HepG2 (cell line): ENCODE measurements at regions not wholly inside any gene's neighbourhood (a gene's known extent, or its start where the extent isn't known, plus 50 kb on each side); places are given as distances from the start of the nearest gene placed in this dataset.

Experiments
- ATAC-seq: fragments of 200-7000 bp; cut with Tn5 transposase; 3 replicates; pipeline ENCODE4 v1.9.1; 2020; ENCODE audit warnings: mild to moderate bottlenecking, moderate library complexity
- BruUV-seq: library from RNA; stranded (reverse); fragments of 400-500 nt; replicated peaks from 2 replicates; lab custom pipeline; 2021; lab: Mats Ljungman, UMichigan
- CTCF ChIA-PET: fragments of 300-600 bp; formaldehyde crosslinking; extraction: SDS; loops from one replicate; lab custom pipeline; 2021; ENCODE audit warnings: low total read pairs, inconsistent platforms, low intra/inter-chr PET ratio; lab: Yijun Ruan, JAX
- POLR2A ChIA-PET: fragments of 350-600 bp; sonication (Branson Sonifier 250); formaldehyde crosslinking; loops from one replicate; lab custom pipeline; 2020; ENCODE audit warnings: antibody characterized with exemption, inconsistent platforms; lab: Yijun Ruan, JAX
- DNase-seq: peaks from one replicate; pipeline ENCODE4 v3.0.0-alpha.2; 2015; ENCODE audit warnings: low spot score
- FAIRE-seq: peaks from 3 replicates; lab custom pipeline; 2011; peaks lifted over from hg19 to GRCh38; lab: Jason Lieb, UNC
- H2AFZ ChIP-seq: one replicate; pipeline ENCODE4 v1.6.1; 2011; ENCODE audit warnings: low read length, inconsistent platforms
- H3K27ac ChIP-seq: fragments of 300-600 bp; 3 replicates; pipeline ENCODE4 v1.8.0; 2011; ENCODE audit warnings: mixed run types, mild to moderate bottlenecking, mixed read lengths, low read length, inconsistent platforms; ENCODE audit not compliant: insufficient read depth; ENCODE audit errors: extremely low read length
- H3K27me3 ChIP-seq, 2 experiments: fragments of 200-600 bp in 1 of 2; 2 replicates in 1 of 2; 3 replicates in 1 of 2; pipeline versions ENCODE4 v1.6.0 to v1.8.0; 2011; ENCODE audit warnings: low read length in 2 of 2, mild to moderate bottlenecking in 2 of 2, moderate library complexity in 2 of 2, inconsistent platforms in 1 of 2; ENCODE audit not compliant: insufficient read depth in 2 of 2, control insufficient read depth in 1 of 2
- H3K36me3 ChIP-seq, 2 experiments: fragments of 200-600 bp in 1 of 2; replicated peaks in 1 of 2; 2 replicates in 1 of 2; 3 replicates in 1 of 2; pipeline versions ENCODE4 v1.5.1 to v1.8.0; 2011; ENCODE audit warnings: low read length in 2 of 2, inconsistent platforms in 1 of 2; ENCODE audit not compliant: insufficient read depth in 2 of 2, control insufficient read depth in 1 of 2
- H3K4me1 ChIP-seq: 2 replicates; pipeline ENCODE4 v1.5.1; 2012; ENCODE audit warnings: low read length, inconsistent platforms; ENCODE audit not compliant: insufficient read depth
- H3K4me2 ChIP-seq: 2 replicates; pipeline ENCODE4 v1.6.0; 2011; ENCODE audit warnings: low read depth, low read length, inconsistent platforms
- H3K4me3 ChIP-seq, 3 experiments: fragments of 200-600 bp in 1 of 3; sonication (generic), shearing (Covaris generic) in 1 of 3; replicated peaks in 1 of 3; 2 replicates each; pipeline ENCODE4 v1.5.1; 2011 to 2016; ENCODE audit warnings: low read length in 3 of 3, inconsistent platforms in 2 of 3, low read depth in 2 of 3, mild to moderate bottlenecking in 2 of 3, control low read depth in 1 of 3, mixed read lengths in 1 of 3; ENCODE audit not compliant: insufficient read depth in 1 of 3
- H3K79me2 ChIP-seq: one replicate; pipeline ENCODE4 v1.6.1; 2011; ENCODE audit warnings: low read length, inconsistent platforms; ENCODE audit not compliant: insufficient read depth
- H3K9ac ChIP-seq: 2 replicates; pipeline ENCODE4 v1.6.0; 2011; ENCODE audit warnings: mild to moderate bottlenecking, low read depth, low read length, inconsistent platforms; ENCODE audit not compliant: insufficient read depth
- H3K9me3 ChIP-seq: 2 replicates; pipeline ENCODE4 v1.5.1; 2012; ENCODE audit warnings: mild to moderate bottlenecking, low read length
- H4K20me1 ChIP-seq: 2 replicates; pipeline ENCODE4 v1.6.0; 2011; ENCODE audit warnings: inconsistent platforms, mild to moderate bottlenecking, low read length, moderate library complexity; ENCODE audit not compliant: insufficient read depth
- ATF6 ChIP-seq: sonication (generic); formaldehyde crosslinking; conservative IDR thresholded peaks from 2 replicates; pipeline ENCODE4 v1.4.0; 2020; ENCODE audit warnings: missing genetic modification reagents
- CENPT ChIP-seq: sonication (generic); formaldehyde crosslinking; IDR thresholded peaks from 2 replicates; pipeline ENCODE4 v1.8.0; 2022; ENCODE audit warnings: low read depth, mild to moderate bottlenecking, moderate library complexity, missing genetic modification reagents
- FOXJ3 ChIP-seq: sonication (generic); formaldehyde crosslinking; IDR thresholded peaks from 2 replicates; pipeline ENCODE4 v1.4.0; 2020; ENCODE audit warnings: missing genetic modification reagents, mild to moderate bottlenecking, borderline replicate concordance
- HHEX ChIP-seq: IDR thresholded peaks from 2 replicates; pipeline ENCODE4 v1.6.1; 2016; ENCODE audit warnings: control low read depth
- ISX ChIP-seq: sonication (generic); formaldehyde crosslinking; conservative IDR thresholded peaks from 2 replicates; pipeline ENCODE4 v1.5.0; 2020; ENCODE audit warnings: missing genetic modification reagents
- MAFK ChIP-seq, 2 experiments: IDR thresholded peaks in 1 of 2; conservative IDR thresholded peaks in 1 of 2; 2 replicates each; pipeline ENCODE4 v1.6.1; 2011; ENCODE audit warnings: improper control_type of control experiment in 2 of 2, low read length in 2 of 2
- PRMT3 ChIP-seq: sonication (generic); formaldehyde crosslinking; IDR thresholded peaks from 2 replicates; pipeline ENCODE4 v1.8.1; 2022; ENCODE audit warnings: low read depth, mild to moderate bottlenecking, moderate library complexity, missing genetic modification reagents, borderline replicate concordance
- SOX6 ChIP-seq, 2 experiments: fragments of 450-650 bp in 1 of 2; sonication (generic) in 1 of 2; formaldehyde crosslinking in 1 of 2; IDR thresholded peaks; 2 replicates each; pipeline versions ENCODE4 v1.4.0 to v1.6.1; 2017 to 2020; ENCODE audit warnings: antibody characterized with exemption in 1 of 2, mild to moderate bottlenecking in 1 of 2, missing genetic modification reagents in 1 of 2
- SSRP1 ChIP-seq: IDR thresholded peaks from 2 replicates; pipeline ENCODE4 v1.6.1; 2016; ENCODE audit warnings: control low read depth
- ZFAT ChIP-seq: sonication (generic); formaldehyde crosslinking; conservative IDR thresholded peaks from 2 replicates; pipeline ENCODE4 v1.8.1; 2023; ENCODE audit warnings: missing genetic modification reagents, inconsistent platforms
- ZNF281 ChIP-seq: sonication (generic); formaldehyde crosslinking; IDR thresholded peaks from 2 replicates; pipeline ENCODE4 v1.4.0; 2020; ENCODE audit warnings: missing genetic modification reagents, borderline replicate concordance
- ZNF331 ChIP-seq: sonication (generic); formaldehyde crosslinking; IDR thresholded peaks from 2 replicates; pipeline ENCODE4 v1.4.0; 2020; ENCODE audit warnings: missing genetic modification reagents
- ZNF562 ChIP-seq: sonication (generic); formaldehyde crosslinking; IDR thresholded peaks from 2 replicates; pipeline ENCODE4 v1.8.0; 2022; ENCODE audit warnings: missing genetic modification reagents, borderline replicate concordance
- ZNF597 ChIP-seq: sonication (generic); formaldehyde crosslinking; IDR thresholded peaks from 2 replicates; pipeline ENCODE4 v1.5.0; 2020; ENCODE audit warnings: missing genetic modification reagents
- ZNF878 ChIP-seq: sonication (generic); formaldehyde crosslinking; IDR thresholded peaks from 2 replicates; pipeline ENCODE4 v1.8.1; 2023; ENCODE audit warnings: mild to moderate bottlenecking, missing genetic modification reagents, moderate library complexity
- in situ Hi-C: cut with HindIII; loops from 2 replicates; pipeline ENCODE4 v1.10.0; 2017; ENCODE audit warnings: low pct_unique_long_range_greater_than_20kb; ENCODE audit not compliant: extremely low pct_ligation_motif_present
- intact Hi-C: fragments of 100-400 bp; cut with micrococcal nuclease; formaldehyde crosslinking; loops from one replicate; pipeline ENCODE4 v1.10.0; 2022; ENCODE audit not compliant: unreplicated experiment
- TF ChIP-seq, protein P1 (sequence below): sonication (generic); formaldehyde crosslinking; IDR thresholded peaks from 2 replicates; pipeline ENCODE4 v1.5.0; 2020; ENCODE audit warnings: mild to moderate bottlenecking, missing genetic modification reagents
- TF ChIP-seq, protein P2 (sequence below): sonication (generic); formaldehyde crosslinking; IDR thresholded peaks from 2 replicates; pipeline ENCODE4 v1.4.0; 2020; ENCODE audit warnings: mild to moderate bottlenecking, low read depth, missing genetic modification reagents

DNA sequence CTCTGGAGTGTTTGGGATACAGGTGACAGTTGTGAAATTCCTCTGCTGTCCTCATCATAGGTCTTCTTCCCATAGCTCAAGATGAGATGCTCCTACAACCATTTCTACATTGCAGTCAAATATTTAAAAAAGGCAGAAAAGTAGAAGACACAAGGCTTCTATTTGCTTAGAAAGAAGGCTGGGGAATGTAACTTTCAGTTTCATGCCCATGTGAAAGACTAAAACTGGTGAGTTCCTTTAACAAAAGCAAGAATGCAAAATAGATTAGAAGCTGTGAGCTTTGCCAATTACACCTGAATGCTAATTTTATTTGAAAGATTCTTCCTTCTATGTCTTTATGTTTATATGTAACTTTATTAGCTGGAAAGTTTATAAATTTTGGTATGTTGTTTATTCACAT, 1682.7 kb downstream of the BRINP3 start:
- ChIA-PET POLR2A (no interaction called here), CTCF (no interaction called here)
- no peaks in the 10 kb centered on the region for H4K20me1 ChIP-seq
- H3K27me3 ChIP-seq = no peaks in the 10 kb centered on the region
- no peak overlapping the region for H3K4me2 ChIP-seq
- H3K9ac ChIP-seq = no peak overlapping the region
- FAIRE-seq (no peak), ATAC-seq (no peak), DNase-seq (no peak)
- BruUV-seq = no TSS peak
- H3K79me2 ChIP-seq = no peaks in the 10 kb centered on the region
- no peak overlapping the region for H3K4me3 ChIP-seq
- no peak overlapping the region for H3K27ac ChIP-seq
- no peaks in the 10 kb centered on the region for H3K4me1 ChIP-seq
- no peaks in the 10 kb centered on the region for H3K9me3 ChIP-seq
- intact Hi-C loops (no loop called here), in situ Hi-C loops (no loop called here)
- no peaks in the 10 kb centered on the region for H3K36me3 ChIP-seq
- H2AFZ ChIP-seq = no peak overlapping the region
- TF ChIP-seq ZNF281 (CRISPR knock-in tag) = no peak
- no peak for TF ChIP-seq MAFK (conservative IDR thresholded peaks at IDR 0.05 in 1 of 2, IDR thresholded peaks at IDR 0.05 in 1 of 2; ENCODE audit: low read length in 2 of 2)
- TF ChIP-seq ZNF331 = no peak
- TF ChIP-seq, protein P1, sequence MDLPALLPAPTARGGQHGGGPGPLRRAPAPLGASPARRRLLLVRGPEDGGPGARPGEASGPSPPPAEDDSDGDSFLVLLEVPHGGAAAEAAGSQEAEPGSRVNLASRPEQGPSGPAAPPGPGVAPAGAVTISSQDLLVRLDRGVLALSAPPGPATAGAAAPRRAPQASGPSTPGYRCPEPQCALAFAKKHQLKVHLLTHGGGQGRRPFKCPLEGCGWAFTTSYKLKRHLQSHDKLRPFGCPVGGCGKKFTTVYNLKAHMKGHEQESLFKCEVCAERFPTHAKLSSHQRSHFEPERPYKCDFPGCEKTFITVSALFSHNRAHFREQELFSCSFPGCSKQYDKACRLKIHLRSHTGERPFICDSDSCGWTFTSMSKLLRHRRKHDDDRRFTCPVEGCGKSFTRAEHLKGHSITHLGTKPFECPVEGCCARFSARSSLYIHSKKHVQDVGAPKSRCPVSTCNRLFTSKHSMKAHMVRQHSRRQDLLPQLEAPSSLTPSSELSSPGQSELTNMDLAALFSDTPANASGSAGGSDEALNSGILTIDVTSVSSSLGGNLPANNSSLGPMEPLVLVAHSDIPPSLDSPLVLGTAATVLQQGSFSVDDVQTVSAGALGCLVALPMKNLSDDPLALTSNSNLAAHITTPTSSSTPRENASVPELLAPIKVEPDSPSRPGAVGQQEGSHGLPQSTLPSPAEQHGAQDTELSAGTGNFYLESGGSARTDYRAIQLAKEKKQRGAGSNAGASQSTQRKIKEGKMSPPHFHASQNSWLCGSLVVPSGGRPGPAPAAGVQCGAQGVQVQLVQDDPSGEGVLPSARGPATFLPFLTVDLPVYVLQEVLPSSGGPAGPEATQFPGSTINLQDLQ (CRISPR knock-in tag) = no peak
- TF ChIP-seq ZNF878 = no peak
- TF ChIP-seq PRMT3 (CRISPR knock-in tag) = no peak
- TF ChIP-seq, protein P2, sequence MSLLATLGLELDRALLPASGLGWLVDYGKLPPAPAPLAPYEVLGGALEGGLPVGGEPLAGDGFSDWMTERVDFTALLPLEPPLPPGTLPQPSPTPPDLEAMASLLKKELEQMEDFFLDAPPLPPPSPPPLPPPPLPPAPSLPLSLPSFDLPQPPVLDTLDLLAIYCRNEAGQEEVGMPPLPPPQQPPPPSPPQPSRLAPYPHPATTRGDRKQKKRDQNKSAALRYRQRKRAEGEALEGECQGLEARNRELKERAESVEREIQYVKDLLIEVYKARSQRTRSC = no peak
- TF ChIP-seq ZNF597 = no peak
- TF ChIP-seq ZFAT = no peak
- no peak for TF ChIP-seq SOX6 (IDR thresholded peaks at IDR 0.05)
- TF ChIP-seq SOX6 (CRISPR knock-in tag; IDR thresholded peaks at IDR 0.05) = no peak
- no peak for TF ChIP-seq HHEX (CRISPR knock-in tag)
- no peak for TF ChIP-seq FOXJ3
- no peak for TF ChIP-seq ISX
- no peak for TF ChIP-seq SSRP1 (CRISPR knock-in tag)
- TF ChIP-seq CENPT (CRISPR knock-in tag) = no peak
- no peak for TF ChIP-seq ATF6 (CRISPR knock-in tag)
- no peak for TF ChIP-seq ZNF562 (CRISPR knock-in tag)
